ENCODE measurements at regions not wholly inside any gene's neighbourhood (a gene's known extent, or its start where the extent isn't known, plus 50 kb on each side); places are given as distances from the start of the nearest gene placed in this dataset.

GRCh38 chr10:129365767-129366402, 101.2 kb upstream of the MGMT start:
- DNase-seq: no peak

GRCh38 chr10:129366450-129366849, 100.6 kb upstream of the MGMT start:
- DNase-seq: no peak

- DNase-seq: no peak
Observed at GRCh38 chr10:129369566-129369965, 97.5 kb upstream of the MGMT start.

GRCh38 chr10:129371541-129371940, 95.5 kb upstream of the MGMT start:
- no peak for DNase-seq

GRCh38 chr10:129372172-129372571, 94.9 kb upstream of the MGMT start:
- DNase-seq: no peak

- DNase-seq: no peak
Observed at GRCh38 chr10:129373231-129373630, 93.8 kb upstream of the MGMT start.

- DNase-seq: no peak
Observed at GRCh38 chr10:129373718-129374117, 93.3 kb upstream of the MGMT start.

GRCh38 chr10:129375171-129375570, 91.9 kb upstream of the MGMT start:
- DNase-seq: no peak

- no peak for DNase-seq
Observed at GRCh38 chr10:129375912-129376311, 91.1 kb upstream of the MGMT start.

- no peak for DNase-seq
Observed at GRCh38 chr10:129380279-129380678, 86.8 kb upstream of the MGMT start.

- DNase-seq: no peak
Observed at GRCh38 chr10:129381741-129382140, 85.3 kb upstream of the MGMT start.

- DNase-seq: no peak
Observed at GRCh38 chr10:129382401-129382800, 84.6 kb upstream of the MGMT start.

- DNase-seq: no peak
Observed at GRCh38 chr10:129383651-129384050, 83.4 kb upstream of the MGMT start.

GRCh38 chr10:129385600-129385999, 81.4 kb upstream of the MGMT start:
- DNase-seq: no peak

- no peak for DNase-seq
Observed at GRCh38 chr10:129386415-129387257, 80.4 kb upstream of the MGMT start.

GRCh38 chr10:129387258-129387525, 79.8 kb upstream of the MGMT start:
- DNase-seq: no peak

- DNase-seq: no peak
Observed at GRCh38 chr10:129388435-129388834, 78.6 kb upstream of the MGMT start.

- DNase-seq: no peak
Observed at GRCh38 chr10:129389194-129389593, 77.8 kb upstream of the MGMT start.

GRCh38 chr10:129390147-129390546, 76.9 kb upstream of the MGMT start:
- DNase-seq: no peak

GRCh38 chr10:129390726-129391125, 76.3 kb upstream of the MGMT start:
- no peak for DNase-seq

- no peak for DNase-seq
Observed at GRCh38 chr10:129391464-129391863, 75.6 kb upstream of the MGMT start.

- DNase-seq: no peak
Observed at GRCh38 chr10:129392855-129393254, 74.2 kb upstream of the MGMT start.

GRCh38 chr10:129393812-129394211, 73.2 kb upstream of the MGMT start:
- no peak for DNase-seq

GRCh38 chr10:129394518-129395328, 72.3 kb upstream of the MGMT start:
- DNase-seq: no peak
